HCT116 (cell line): ENCODE measurements at regions not wholly inside any gene's neighbourhood (a gene's known extent, or its start where the extent isn't known, plus 50 kb on each side); places are given as distances from the start of the nearest gene placed in this dataset.

Experiments
- ATAC-seq: fragments of 200-7000 bp; cut with Tn5 transposase; 2 replicates; pipeline ENCODE4 v1.9.1; 2020; ENCODE audit warnings: mild to moderate bottlenecking, moderate library complexity
- BruUV-seq: library from RNA; stranded (reverse); fragments of 400-500 nt; replicated peaks from 2 replicates; lab custom pipeline; 2021; lab: Mats Ljungman, UMichigan
- CTCF ChIA-PET: fragments of 300-600 bp; sonication (Branson Sonifier 250); formaldehyde crosslinking; loops from one replicate; lab custom pipeline; 2021; ENCODE audit warnings: antibody characterized with exemption; lab: Charles Lee
- POLR2A ChIA-PET: fragments of 300-600, 350-600 bp; sonication (Branson Sonifier 250); formaldehyde crosslinking; loops from one replicate; lab custom pipeline; 2021; ENCODE audit warnings: antibody characterized with exemption; lab: Charles Lee
- RAD21 ChIA-PET, 2 experiments: fragments of 300-600 bp; sonication (Branson Sonifier 250); formaldehyde crosslinking; loops; one replicate each; lab custom pipeline; 2023; ENCODE audit warnings: low total read pairs in 2 of 2; ENCODE audit not compliant: uncharacterized antibody in 2 of 2, unreplicated experiment in 2 of 2, low non-redundant PET in 1 of 2; lab: Charles Lee
- DNase-seq: peaks from one replicate; pipeline ENCODE4 v3.0.0-alpha.2; 2010; ENCODE audit warnings: low read depth, low spot score
- H2AFZ ChIP-seq: fragments of 200-600 bp; shearing (Covaris generic), sonication (generic); 2 replicates; pipeline ENCODE4 v1.6.1; 2017; ENCODE audit warnings: low read depth, mixed run types, mixed read lengths, antibody characterized with exemption, low read length; ENCODE audit not compliant: poor library complexity, severe bottlenecking
- H3K27ac ChIP-seq: 2 replicates; pipeline ENCODE4 v1.5.1; 2012; ENCODE audit warnings: low read depth, low read length
- H3K27me3 ChIP-seq: fragments of 200-600 bp; sonication (generic); 2 replicates; pipeline ENCODE4 v1.6.1; 2016; ENCODE audit warnings: mixed run types, low read length, mixed read lengths; ENCODE audit not compliant: insufficient read depth
- H3K36me3 ChIP-seq, 2 experiments: fragments of 200-500 bp in 1 of 2; fragments of 200-600 bp in 1 of 2; sonication (Bioruptor generic) in 1 of 2; sonication (generic) in 1 of 2; 2 replicates each; pipeline versions ENCODE4 v1.5.1 to v1.6.1; 2014 to 2016; ENCODE audit warnings: low read length in 2 of 2, inconsistent platforms in 1 of 2, mixed read lengths in 1 of 2, mixed run types in 1 of 2; ENCODE audit not compliant: insufficient read depth in 2 of 2, control insufficient read depth in 1 of 2
- H3K4me1 ChIP-seq, 2 experiments: fragments of 200-600 bp in 1 of 2; sonication (generic) in 1 of 2; 2 replicates each; pipeline versions ENCODE4 v1.5.1 to v1.6.1; 2012 to 2017; ENCODE audit warnings: low read length in 2 of 2, inconsistent platforms in 1 of 2, mild to moderate bottlenecking in 1 of 2, mixed read lengths in 1 of 2, mixed run types in 1 of 2, moderate library complexity in 1 of 2; ENCODE audit not compliant: insufficient read depth in 2 of 2, control insufficient read depth in 1 of 2
- H3K4me2 ChIP-seq: fragments of 200-600 bp; sonication (generic); 2 replicates; pipeline ENCODE4 v1.6.1; 2017; ENCODE audit warnings: mixed run types, low read length, mixed read lengths
- H3K4me3 ChIP-seq, 2 experiments: fragments of 200-600 bp in 1 of 2; sonication (generic) in 1 of 2; replicated peaks in 1 of 2; 2 replicates each; pipeline ENCODE4 v1.5.1; 2011 to 2016; ENCODE audit warnings: low read length in 2 of 2, control low read depth in 1 of 2, low read depth in 1 of 2, mild to moderate bottlenecking in 1 of 2, mixed read lengths in 1 of 2, mixed run types in 1 of 2
- H3K79me2 ChIP-seq: fragments of 200-600 bp; sonication (generic); 2 replicates; pipeline ENCODE4 v1.6.1; 2017; ENCODE audit warnings: mild to moderate bottlenecking, mixed run types, low read length, moderate library complexity, mixed read lengths; ENCODE audit not compliant: insufficient read depth
- H3K9ac ChIP-seq: fragments of 200-600 bp; sonication (generic); 2 replicates; pipeline ENCODE4 v1.6.1; 2016; ENCODE audit warnings: low read length, mixed read lengths
- H3K9me2 ChIP-seq: fragments of 200-600 bp; sonication (generic), shearing (Covaris generic); 2 replicates; pipeline ENCODE4 v1.6.1; 2017; ENCODE audit warnings: mixed run types, mild to moderate bottlenecking, moderate library complexity; ENCODE audit not compliant: insufficient read depth
- H3K9me3 ChIP-seq, 2 experiments: fragments of 200-500 bp in 1 of 2; fragments of 200-600 bp in 1 of 2; sonication (Bioruptor generic) in 1 of 2; sonication (generic) in 1 of 2; 2 replicates each; pipeline ENCODE4 v1.6.1; 2014 to 2017; ENCODE audit warnings: low read length in 2 of 2, mixed read lengths in 2 of 2, inconsistent platforms in 1 of 2, low read depth in 1 of 2, mild to moderate bottlenecking in 1 of 2, mixed run types in 1 of 2, moderate library complexity in 1 of 2; ENCODE audit not compliant: control insufficient read depth in 1 of 2, insufficient read depth in 1 of 2
- H4K20me1 ChIP-seq: fragments of 200-600 bp; sonication (generic), shearing (Covaris generic); 2 replicates; pipeline ENCODE4 v1.6.1; 2017; ENCODE audit warnings: mixed run types, mild to moderate bottlenecking, moderate library complexity; ENCODE audit not compliant: insufficient read depth
- CBX3 ChIP-seq: IDR thresholded peaks from 2 replicates; pipeline ENCODE4 v1.6.1; 2012; ENCODE audit warnings: low read depth
- CEBPB ChIP-seq: IDR thresholded peaks from 2 replicates; pipeline ENCODE4 v1.6.1; 2012; ENCODE audit warnings: low read depth
- EGR1 ChIP-seq: IDR thresholded peaks from 2 replicates; pipeline ENCODE4 v1.6.1; 2012; ENCODE audit warnings: low read depth
- ELF1 ChIP-seq: IDR thresholded peaks from 2 replicates; pipeline ENCODE4 v1.6.1; 2012; ENCODE audit warnings: low read depth, borderline replicate concordance
- EZH2 ChIP-seq: fragments of 200-600 bp; sonication (generic); IDR thresholded peaks from 2 replicates; pipeline ENCODE4 v1.6.1; 2017; ENCODE audit warnings: antibody characterized with exemption, mixed run types
- EZH2phosphoT487 ChIP-seq: fragments of 200-600 bp; IDR thresholded peaks from 2 replicates; pipeline ENCODE4 v1.6.1; 2018; ENCODE audit warnings: antibody characterized with exemption, borderline replicate concordance
- MAX ChIP-seq: IDR thresholded peaks from 2 replicates; pipeline ENCODE4 v1.6.1; 2012
- POLR2AphosphoS5 ChIP-seq: IDR thresholded peaks from 2 replicates; pipeline ENCODE4 v1.6.1; 2011; ENCODE audit warnings: mild to moderate bottlenecking, low read depth, low read length, moderate library complexity
- REST ChIP-seq: IDR thresholded peaks from 2 replicates; pipeline ENCODE4 v1.6.1; 2012; ENCODE audit warnings: low read depth
- SRF ChIP-seq: IDR thresholded peaks from 2 replicates; pipeline ENCODE4 v1.6.1; 2012; ENCODE audit warnings: low read depth
- TCF7L2 ChIP-seq: IDR thresholded peaks from 2 replicates; pipeline ENCODE4 v1.7.0; 2011; ENCODE audit warnings: borderline replicate concordance, inconsistent platforms; ENCODE audit not compliant: insufficient read depth, insufficient read length; ENCODE audit errors: extremely low read depth
- YY1 ChIP-seq: IDR thresholded peaks from 2 replicates; pipeline ENCODE4 v1.6.1; 2011; ENCODE audit warnings: low read length, low read depth, moderate library complexity, mild to moderate bottlenecking; ENCODE audit not compliant: insufficient replicate concordance; ENCODE audit errors: extremely low read depth
- ZBTB33 ChIP-seq: IDR thresholded peaks from 2 replicates; pipeline ENCODE4 v1.6.1; 2011; ENCODE audit warnings: mild to moderate bottlenecking, low read length, moderate library complexity; ENCODE audit not compliant: insufficient replicate concordance; ENCODE audit errors: extremely low read depth
- ZFX ChIP-seq: fragments of 450-650 bp; IDR thresholded peaks from 2 replicates; pipeline ENCODE4 v1.6.1; 2017
- intact Hi-C: fragments of 100-400 bp; cut with micrococcal nuclease; formaldehyde crosslinking; loops from 2 replicates; pipeline ENCODE4 v1.10.0; 2022
- TF ChIP-seq, protein P1 (sequence below): IDR thresholded peaks from 2 replicates; pipeline ENCODE4 v1.6.1; 2012

DNA sequence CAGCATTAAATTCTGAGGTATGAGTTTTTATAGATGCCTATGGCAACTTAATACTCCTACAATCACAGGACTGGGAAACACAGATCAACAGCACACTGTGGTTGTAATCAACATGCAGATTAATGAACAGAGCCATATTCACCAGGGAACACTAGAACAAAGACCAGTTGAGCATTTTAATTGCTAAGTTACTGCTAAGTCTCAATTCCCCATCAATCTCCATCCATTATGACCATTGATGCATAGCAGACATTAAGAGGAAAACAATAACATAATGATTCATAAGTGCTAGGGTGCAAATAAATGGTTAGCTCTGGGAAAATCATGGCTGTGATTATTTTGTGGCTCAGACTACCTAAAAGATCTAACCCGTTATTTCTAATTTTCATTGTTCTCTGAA is 505.6 kb downstream of the TRHDE start (continued):
- no peak for TF ChIP-seq TCF7L2
- TF ChIP-seq, all 23 proteins: peak for 0

DNA sequence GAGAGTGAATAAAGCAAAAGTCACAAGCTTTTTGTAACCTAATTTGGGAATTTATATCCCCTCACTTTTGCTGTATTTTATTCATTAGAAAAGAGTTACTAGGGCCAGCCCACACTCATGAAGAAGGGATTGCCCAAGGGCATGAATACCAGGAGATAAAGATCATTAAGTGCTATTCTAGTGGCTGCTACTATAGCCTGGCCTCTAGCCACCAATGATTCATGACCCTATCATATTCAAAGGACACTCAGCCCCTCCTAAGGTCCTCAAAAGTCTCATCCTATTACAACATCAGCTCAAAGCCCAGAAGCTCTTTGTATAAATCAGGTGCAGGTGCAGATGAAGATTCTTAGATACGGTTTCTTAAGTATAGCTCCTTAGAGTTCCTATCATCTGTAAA is 518.1 kb downstream of the TRHDE start:
- ChIA-PET CTCF (no interaction called here), RAD21 (no interaction called here), POLR2A (no interaction called here)
- H3K79me2 ChIP-seq: no peaks in the 10 kb centered on the region
- DNase-seq (no peak), ATAC-seq (no peak)
- H4K20me1 ChIP-seq: no peaks in the 10 kb centered on the region
- TF ChIP-seq YY1 (no peak), CEBPB (no peak), EZH2phosphoT487 (no peak), EGR1 (no peak), TCF7L2 (no peak), ELF1 (no peak), REST (no peak), SRF (no peak), CBX3 (no peak), EZH2 (no peak), ZBTB33 (no peak), ZFX (no peak), POLR2AphosphoS5 (no peak), MAX (no peak)
- TF ChIP-seq, protein P1, sequence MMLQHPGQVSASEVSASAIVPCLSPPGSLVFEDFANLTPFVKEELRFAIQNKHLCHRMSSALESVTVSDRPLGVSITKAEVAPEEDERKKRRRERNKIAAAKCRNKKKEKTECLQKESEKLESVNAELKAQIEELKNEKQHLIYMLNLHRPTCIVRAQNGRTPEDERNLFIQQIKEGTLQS: no peak
- intact Hi-C loops: no loop called here
- BruUV-seq: no TSS peak
- H2AFZ ChIP-seq: no peak overlapping the region
- no peak overlapping the region for H3K27ac ChIP-seq
- H3K36me3 ChIP-seq: no peaks in the 10 kb centered on the region
- no peaks in the 10 kb centered on the region for H3K27me3 ChIP-seq
- H3K9ac ChIP-seq: no peak overlapping the region
- H3K4me3 ChIP-seq: no peak overlapping the region
- H3K4me1 ChIP-seq: no peaks in the 10 kb centered on the region
- no peaks in the 10 kb centered on the region for H3K9me3 ChIP-seq
- no peaks in the 10 kb centered on the region for H3K9me2 ChIP-seq
- no peak overlapping the region for H3K4me2 ChIP-seq
